Upper lobe of right lung (tissue), 1 donor: ENCODE measurements at regions not wholly inside any gene's neighbourhood (a gene's known extent, or its start where the extent isn't known, plus 50 kb on each side); places are given as distances from the start of the nearest gene placed in this dataset.

Experiments used
- ATAC-seq: fragments of 200-7000 bp; cut with Tn5 transposase; one replicate; pipeline ENCODE4 v1.9.1; 2020; ENCODE audit warnings: mild to moderate bottlenecking, moderate library complexity
- DNase-seq: peaks from one replicate; pipeline ENCODE4 v3.0.0-alpha.2; 2020
- H3K27ac ChIP-seq: fragments of 200-600 bp; one replicate; pipeline ENCODE4 v1.8.0; 2022
- H3K27me3 ChIP-seq: fragments of 200-600 bp; one replicate; pipeline ENCODE4 v1.8.0; 2022; ENCODE audit warnings: mild to moderate bottlenecking
- H3K36me3 ChIP-seq: fragments of 200-600 bp; one replicate; pipeline ENCODE4 v1.8.0; 2022
- H3K4me1 ChIP-seq: fragments of 200-600 bp; one replicate; pipeline ENCODE4 v1.8.0; 2022
- H3K4me3 ChIP-seq: fragments of 200-600 bp; one replicate; pipeline ENCODE4 v1.8.0; 2022; ENCODE audit warnings: mild to moderate bottlenecking
- H3K9me3 ChIP-seq: fragments of 200-600 bp; one replicate; pipeline ENCODE4 v1.8.0; 2022
- intact Hi-C: fragments of 100-400 bp; cut with DNase I; formaldehyde crosslinking; loops from one replicate; pipeline ENCODE4 v1.11.0; 2022
- TF ChIP-seq, protein P1 (sequence below): fragments of 200-600 bp; IDR thresholded peaks from one replicate; pipeline ENCODE4 v1.8.0; 2022; ENCODE audit warnings: antibody characterized with exemption
- donor health status: DM: no; HTN: yes; CAD: no; lungs with severe emphysema.

DNA sequence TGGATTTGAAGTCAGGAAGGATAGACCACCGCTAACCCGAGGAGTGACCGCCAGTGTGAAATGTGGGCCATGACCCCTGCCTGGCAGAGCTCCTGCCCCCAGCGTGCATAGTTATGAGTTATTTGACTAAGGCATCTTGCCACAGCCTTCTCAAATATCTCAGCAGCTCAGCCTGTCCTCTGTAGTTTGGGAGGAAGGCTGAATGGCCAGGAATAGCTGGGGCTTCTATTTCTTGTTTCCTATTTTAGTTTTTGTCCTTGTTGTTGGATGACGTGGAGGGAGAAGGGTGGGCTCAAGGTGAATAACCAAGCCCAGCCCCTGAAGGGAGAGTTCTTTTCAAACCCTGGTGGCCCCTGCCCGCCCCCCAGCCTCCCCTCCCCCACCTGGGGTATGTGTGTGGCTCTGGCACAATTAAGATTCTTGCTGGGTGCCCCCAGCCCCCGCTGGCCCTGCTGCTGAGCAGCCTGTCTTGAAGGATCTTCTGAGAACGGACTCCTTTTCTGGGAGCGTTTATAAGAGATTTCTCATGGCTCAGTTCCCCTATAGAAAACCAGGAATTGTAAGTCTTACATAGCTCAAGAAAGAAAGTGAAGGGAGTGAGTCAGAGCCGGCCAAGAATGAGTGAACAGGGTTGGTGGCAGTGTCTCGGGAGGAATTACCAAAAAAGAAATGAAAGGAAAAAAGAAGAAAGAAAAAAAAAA lies 157.4 kb downstream of the GLI2 start:
- no peak overlapping the region for H3K27ac ChIP-seq
- no peaks in the 10 kb centered on the region for H3K27me3 ChIP-seq
- intact Hi-C loops, result no loop called here
- TF ChIP-seq, protein P1, sequence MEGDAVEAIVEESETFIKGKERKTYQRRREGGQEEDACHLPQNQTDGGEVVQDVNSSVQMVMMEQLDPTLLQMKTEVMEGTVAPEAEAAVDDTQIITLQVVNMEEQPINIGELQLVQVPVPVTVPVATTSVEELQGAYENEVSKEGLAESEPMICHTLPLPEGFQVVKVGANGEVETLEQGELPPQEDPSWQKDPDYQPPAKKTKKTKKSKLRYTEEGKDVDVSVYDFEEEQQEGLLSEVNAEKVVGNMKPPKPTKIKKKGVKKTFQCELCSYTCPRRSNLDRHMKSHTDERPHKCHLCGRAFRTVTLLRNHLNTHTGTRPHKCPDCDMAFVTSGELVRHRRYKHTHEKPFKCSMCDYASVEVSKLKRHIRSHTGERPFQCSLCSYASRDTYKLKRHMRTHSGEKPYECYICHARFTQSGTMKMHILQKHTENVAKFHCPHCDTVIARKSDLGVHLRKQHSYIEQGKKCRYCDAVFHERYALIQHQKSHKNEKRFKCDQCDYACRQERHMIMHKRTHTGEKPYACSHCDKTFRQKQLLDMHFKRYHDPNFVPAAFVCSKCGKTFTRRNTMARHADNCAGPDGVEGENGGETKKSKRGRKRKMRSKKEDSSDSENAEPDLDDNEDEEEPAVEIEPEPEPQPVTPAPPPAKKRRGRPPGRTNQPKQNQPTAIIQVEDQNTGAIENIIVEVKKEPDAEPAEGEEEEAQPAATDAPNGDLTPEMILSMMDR, result no peak
- no peaks in the 10 kb centered on the region for H3K4me1 ChIP-seq
- H3K4me3 ChIP-seq, result no peak overlapping the region
- DNase-seq (no peak), ATAC-seq (no peak)
- no peaks in the 10 kb centered on the region for H3K36me3 ChIP-seq
- H3K9me3 ChIP-seq, result no peaks in the 10 kb centered on the region

DNA sequence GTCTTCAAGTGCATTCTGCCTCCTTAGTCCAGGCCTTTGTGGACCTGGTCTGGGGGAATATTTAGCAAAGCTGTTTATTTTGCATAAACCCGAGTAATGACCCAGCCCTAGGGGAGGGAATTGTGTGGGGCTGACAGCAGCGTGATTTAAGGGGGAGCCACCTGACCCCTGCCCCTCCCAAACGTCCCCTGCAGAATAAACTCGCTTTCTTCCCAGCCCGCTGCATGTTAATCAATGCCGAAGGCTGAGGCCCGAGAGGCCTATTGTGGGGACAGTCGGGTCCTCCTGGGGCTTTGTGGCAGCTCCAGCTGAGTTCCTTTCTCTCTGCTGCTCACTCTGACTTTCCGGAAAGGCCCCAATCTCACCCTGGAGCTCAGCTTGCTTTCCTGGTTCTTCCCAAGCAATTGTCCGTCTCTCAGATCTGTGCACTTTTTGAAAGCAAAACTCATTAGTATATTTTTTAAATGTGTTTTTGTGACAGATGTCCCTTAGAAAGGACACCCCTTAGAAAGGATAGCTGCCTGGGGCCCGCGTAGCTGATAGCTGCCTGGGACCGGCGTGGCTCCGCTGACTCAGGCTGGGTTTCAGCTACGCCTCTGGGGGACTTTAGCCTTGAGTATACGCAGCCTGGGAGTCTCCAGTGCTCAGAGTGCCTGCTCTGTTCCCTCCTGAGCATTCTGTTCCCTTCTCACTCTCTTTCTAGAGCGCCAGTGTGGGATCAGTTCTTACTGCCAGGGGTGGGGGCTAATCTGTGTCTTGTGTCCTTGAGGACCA lies 158.3 kb downstream of the GLI2 start:
- H3K4me1 ChIP-seq, result no peaks in the 10 kb centered on the region

DNA sequence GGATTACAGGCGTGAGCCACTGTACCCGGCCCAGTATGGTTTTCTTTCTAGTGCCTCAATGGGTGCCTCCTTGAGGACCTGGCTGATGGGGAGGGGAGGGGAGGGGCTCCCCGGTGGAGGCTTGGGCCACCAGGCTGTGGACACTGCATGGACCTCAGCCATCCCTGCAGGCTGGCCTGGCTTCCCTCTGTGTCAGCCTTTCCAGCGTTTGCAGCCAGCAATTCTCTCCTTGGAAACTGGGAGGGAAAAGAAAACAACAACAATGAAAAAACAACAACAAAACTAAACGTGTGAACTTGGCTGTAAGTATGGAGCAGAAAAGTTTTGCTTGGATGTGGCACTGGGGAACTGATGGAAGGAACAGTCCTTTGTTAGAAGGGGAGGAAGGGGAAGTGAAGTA lies 159.3 kb downstream of the GLI2 start:
- Histone ChIP-seq H3K4me1 (no peaks in the 10 kb centered on the region), H3K27me3 (no peaks in the 10 kb centered on the region), H3K36me3 (no peaks in the 10 kb centered on the region), H3K4me3 (no peak overlapping the region), H3K9me3 (no peaks in the 10 kb centered on the region), H3K27ac (no peak overlapping the region)
- intact Hi-C loops, result no loop called here
- ATAC-seq (no peak), DNase-seq (no peak)
- TF ChIP-seq, protein P1, result no peak

More for the DNA sequence above, 158.3 kb downstream of the GLI2 start:
- Histone ChIP-seq H3K36me3 (no peaks in the 10 kb centered on the region), H3K4me3 (no peak overlapping the region), H3K27me3 (no peaks in the 10 kb centered on the region), H3K27ac (no peak overlapping the region), H3K9me3 (no peaks in the 10 kb centered on the region)
- TF ChIP-seq, protein P1, result no peak
- intact Hi-C loops, result no loop called here
- DNase-seq (no peak), ATAC-seq (no peak)

DNA sequence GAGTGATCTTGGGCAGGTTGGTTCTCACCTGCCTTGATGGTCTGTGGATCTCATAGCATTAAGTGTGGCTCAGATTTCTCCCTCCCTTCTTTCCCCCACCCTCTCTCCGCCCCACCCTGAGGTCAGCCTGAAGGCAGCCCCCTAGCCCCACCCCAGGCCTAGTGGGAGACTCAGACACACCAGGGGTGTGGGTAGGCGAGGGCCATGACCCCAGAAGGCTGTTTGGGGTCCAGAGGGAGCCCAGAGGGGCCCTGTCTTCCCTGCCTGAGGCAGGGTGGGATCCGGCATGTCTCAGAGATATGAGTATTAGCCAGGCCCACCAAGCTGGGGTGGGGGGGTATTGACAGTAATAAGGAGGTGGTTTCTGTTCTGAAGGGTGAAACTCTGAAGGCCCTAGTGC lies 160.5 kb downstream of the GLI2 start:
- no peak for ATAC-seq
- H3K4me1 ChIP-seq, result no peaks in the 10 kb centered on the region
- intact Hi-C loops, result no loop called here
- no peak overlapping the region for H3K4me3 ChIP-seq
- DNase-seq, result no peak
- H3K27me3 ChIP-seq, result no peaks in the 10 kb centered on the region
- H3K36me3 ChIP-seq, result no peaks in the 10 kb centered on the region
- TF ChIP-seq, protein P1, result no peak
- H3K9me3 ChIP-seq, result no peaks in the 10 kb centered on the region
- no peak overlapping the region for H3K27ac ChIP-seq

DNA sequence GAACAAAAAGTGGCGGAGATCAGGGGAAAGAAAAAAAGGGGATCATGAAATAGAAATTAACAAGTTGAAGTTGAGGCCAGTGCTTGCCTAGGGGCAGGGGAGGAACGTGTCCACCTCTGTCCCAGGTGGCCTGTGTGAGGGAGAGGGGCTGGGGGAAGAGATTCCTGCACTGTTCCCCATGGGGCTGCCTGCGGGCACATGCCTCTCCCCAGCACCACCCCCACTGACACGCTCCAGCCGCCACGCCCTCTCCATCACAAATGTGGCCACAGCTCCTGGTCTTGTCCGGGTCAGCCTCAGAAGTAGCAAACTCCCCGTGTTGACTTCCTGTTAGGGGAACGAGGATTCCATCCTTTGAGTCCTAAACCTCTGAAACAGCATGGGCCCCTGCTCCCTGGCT lies 161.2 kb downstream of the GLI2 start:
- intact Hi-C loops, result no loop called here
- Histone ChIP-seq H3K4me3 (no peak overlapping the region), H3K36me3 (no peaks in the 10 kb centered on the region), H3K27ac (no peak overlapping the region), H3K9me3 (no peaks in the 10 kb centered on the region), H3K4me1 (no peaks in the 10 kb centered on the region), H3K27me3 (no peaks in the 10 kb centered on the region)
- ATAC-seq, result no peak
- no peak for DNase-seq
- TF ChIP-seq, protein P1, result no peak
